NCI-H2196 (cell line): ENCODE measurements at regions not wholly inside any gene's neighbourhood (a gene's known extent, or its start where the extent isn't known, plus 50 kb on each side); places are given as distances from the start of the nearest gene placed in this dataset.
"Not testable (repeated sequence)": the region's sequence is repeated elsewhere in the genome, so short reads cannot be mapped to it uniquely, and the experiment has no call there.

Source experiments
- DNase-seq: peaks from one replicate; lab custom pipeline; 2025; ENCODE audit not compliant: unreplicated experiment; lab: John Stamatoyannopoulos, UW

- no peak for DNase-seq
Observed at GRCh38 chr12:119931402-119931801, 54.3 kb upstream of the CIT start.

- no peak for DNase-seq
Observed at GRCh38 chr12:119932921-119933320, 55.8 kb upstream of the CIT start.

GRCh38 chr12:119934780-119935179 lies 54.3 kb upstream of the BICDL1 start:
- not testable (repeated sequence) for DNase-seq

DNA sequence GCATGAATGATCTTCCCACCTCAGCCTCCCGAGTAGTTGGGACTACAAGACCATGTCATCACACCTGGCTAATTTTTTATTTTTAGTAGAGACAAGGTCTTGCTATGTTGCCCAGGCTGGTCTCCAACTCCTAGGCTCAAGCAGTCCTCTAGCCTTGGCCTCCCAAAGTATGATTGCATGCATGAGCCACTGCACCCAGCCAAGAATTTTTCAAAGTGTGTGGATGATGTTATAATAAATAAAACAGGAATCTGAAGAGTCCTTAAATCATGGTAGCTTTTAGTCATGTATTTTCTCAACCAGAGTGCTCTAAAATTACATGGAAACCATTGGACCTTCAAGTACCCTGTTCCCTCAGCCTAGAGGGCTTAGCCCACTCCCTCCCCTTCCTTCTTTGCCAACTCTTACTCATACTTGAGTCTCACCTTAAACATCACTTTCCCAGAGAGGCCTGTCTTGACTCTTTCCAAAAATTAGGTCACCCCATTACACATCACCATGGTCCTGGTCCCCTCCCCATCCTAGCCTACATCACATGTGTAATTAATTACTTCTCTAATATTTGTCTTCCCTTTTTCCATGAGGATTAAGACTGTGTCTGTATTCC lies 52.2 kb upstream of the BICDL1 start:
- no peak for DNase-seq

- DNase-seq = peak; percentile 79
Observed at GRCh38 chr12:119938049-119938667, 50.9 kb upstream of the BICDL1 start.
